SJSA1 (cell line): ENCODE measurements at regions not wholly inside any gene's neighbourhood (a gene's known extent, or its start where the extent isn't known, plus 50 kb on each side); places are given as distances from the start of the nearest gene placed in this dataset.
"Not testable (repeated sequence)": the region's sequence is repeated elsewhere in the genome, so short reads cannot be mapped to it uniquely, and the experiment has no call there.

Experiments used
- DNase-seq, 2 experiments: peaks; one replicate each; pipeline ENCODE4 v3.0.0-alpha.2; 2015 to 2020; ENCODE audit warnings: low spot score in 2 of 2, low read depth in 1 of 2
- H3K27ac ChIP-seq: fragments of 250-450 bp; sonication (Bioruptor Pico); 2 replicates; pipeline ENCODE4 v1.5.1; 2020; ENCODE audit warnings: mild to moderate bottlenecking, moderate library complexity
- H3K27me3 ChIP-seq: fragments of 250-450 bp; sonication (Bioruptor Pico); replicated peaks from 2 replicates; pipeline ENCODE4 v1.5.1; 2020; ENCODE audit warnings: mild to moderate bottlenecking, moderate library complexity
- H3K36me3 ChIP-seq: fragments of 250-450 bp; sonication (Bioruptor Pico); 2 replicates; pipeline ENCODE4 v1.5.1; 2020; ENCODE audit warnings: mild to moderate bottlenecking
- H3K4me1 ChIP-seq: fragments of 250-450 bp; sonication (Bioruptor Pico); replicated peaks from 2 replicates; pipeline ENCODE4 v1.6.1; 2021; ENCODE audit warnings: mild to moderate bottlenecking
- H3K4me3 ChIP-seq: fragments of 250-450 bp; sonication (Bioruptor Pico); 2 replicates; pipeline ENCODE4 v1.5.1; 2020; ENCODE audit warnings: mild to moderate bottlenecking
- H3K9me3 ChIP-seq: fragments of 250-450 bp; sonication (Bioruptor Pico); replicated peaks from 2 replicates; pipeline ENCODE4 v1.5.1; 2020; ENCODE audit warnings: mild to moderate bottlenecking

- Histone ChIP-seq H3K4me1 (peaks cover 28% of the 10 kb centered on the region), H3K9me3 (no peaks in the 10 kb centered on the region), H3K36me3 (no peaks in the 10 kb centered on the region), H3K27me3 (no peaks in the 10 kb centered on the region), H3K4me3 (no peak overlapping the region), H3K27ac (no peak overlapping the region)
- DNase-seq: no peak
Observed at GRCh38 chr1:101365878-101366277, 129.1 kb downstream of the S1PR1 start.

- no peak for DNase-seq
- H3K9me3 ChIP-seq: no peaks in the 10 kb centered on the region
- H3K4me1 ChIP-seq: peaks cover 34% of the 10 kb centered on the region
- H3K27ac ChIP-seq: no peak overlapping the region
- no peaks in the 10 kb centered on the region for H3K27me3 ChIP-seq
- no peaks in the 10 kb centered on the region for H3K36me3 ChIP-seq
- no peak overlapping the region for H3K4me3 ChIP-seq
Observed at GRCh38 chr1:101366513-101367215, 129.8 kb downstream of the S1PR1 start.

DNA sequence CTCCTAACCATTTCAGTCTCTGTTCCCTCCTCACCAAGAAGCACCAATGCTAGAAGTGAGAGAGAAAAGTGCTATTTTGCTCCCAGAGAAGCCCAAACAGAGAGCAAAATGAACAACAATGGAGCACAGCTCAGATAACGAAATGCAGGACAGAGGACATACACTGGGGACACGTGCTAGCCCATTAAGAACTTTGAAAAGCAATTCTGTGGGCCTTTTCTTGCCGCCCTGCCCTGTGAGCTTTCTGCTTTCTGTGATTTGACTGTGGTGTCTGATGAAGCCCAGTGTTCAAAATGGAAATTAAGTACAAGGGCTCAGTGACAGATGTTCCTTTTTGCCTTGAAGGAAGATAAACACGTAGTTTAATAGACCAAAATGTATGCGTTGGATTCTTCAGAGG lies 130.8 kb downstream of the S1PR1 start:
- H3K27ac ChIP-seq: no peak overlapping the region
- H3K36me3 ChIP-seq: no peaks in the 10 kb centered on the region
- H3K4me3 ChIP-seq: no peak overlapping the region
- DNase-seq: no peak
- H3K9me3 ChIP-seq: no peaks in the 10 kb centered on the region
- H3K4me1 ChIP-seq: peaks cover 34% of the 10 kb centered on the region
- no peaks in the 10 kb centered on the region for H3K27me3 ChIP-seq

- Histone ChIP-seq H3K27me3 (no peaks in the 10 kb centered on the region), H3K27ac (no peak overlapping the region), H3K4me1 (peaks cover 22% of the 10 kb centered on the region), H3K9me3 (no peaks in the 10 kb centered on the region), H3K4me3 (no peak overlapping the region), H3K36me3 (no peaks in the 10 kb centered on the region)
- no peak for DNase-seq
Observed at GRCh38 chr1:101370488-101370887, 133.7 kb downstream of the S1PR1 start.

DNA sequence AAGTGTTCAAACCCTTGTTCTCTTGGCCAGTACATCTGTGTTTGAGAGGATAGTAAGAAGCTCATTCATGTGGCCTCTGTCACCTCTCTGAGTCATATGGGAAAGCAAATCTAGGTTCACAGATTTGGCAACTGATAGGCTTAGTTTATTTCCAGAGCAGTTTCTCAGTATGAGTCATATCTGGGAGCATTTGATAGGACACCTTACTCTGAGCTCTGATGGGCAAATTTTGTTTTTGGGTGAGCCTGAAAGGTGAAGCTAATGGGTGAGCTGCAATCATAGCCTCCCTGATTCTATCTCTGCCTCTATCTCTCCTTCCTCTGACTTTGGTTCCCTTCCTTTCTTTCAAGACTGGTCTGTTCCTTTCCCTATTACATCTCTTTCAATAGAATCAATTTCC lies 134.4 kb downstream of the S1PR1 start:
- peak in 1 of 2 experiments; percentile 7 for DNase-seq
- Histone ChIP-seq H3K27ac (no peak overlapping the region), H3K4me1 (peaks cover 17% of the 10 kb centered on the region), H3K36me3 (no peaks in the 10 kb centered on the region), H3K27me3 (no peaks in the 10 kb centered on the region), H3K4me3 (no peak overlapping the region), H3K9me3 (no peaks in the 10 kb centered on the region)

DNA sequence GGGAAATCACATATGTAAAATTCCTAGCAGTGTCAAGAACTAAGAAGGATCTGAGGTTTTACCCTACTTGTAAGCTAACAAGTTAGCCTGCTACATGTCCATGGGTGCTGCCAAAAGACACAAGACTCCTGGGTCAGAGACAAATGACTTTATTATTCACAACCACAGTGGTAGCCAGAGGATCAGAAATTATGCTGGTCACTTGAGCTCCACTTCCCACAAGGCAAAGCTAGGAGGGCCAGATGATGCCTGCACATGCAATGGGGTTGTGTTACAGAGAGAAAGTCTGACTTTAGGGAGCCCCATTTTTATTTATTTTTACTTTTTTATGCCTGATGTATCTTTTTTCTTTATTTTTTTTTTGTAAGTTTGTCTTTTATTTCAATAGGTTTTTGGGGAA lies 136.8 kb downstream of the S1PR1 start:
- no peaks in the 10 kb centered on the region for H3K27me3 ChIP-seq
- no peaks in the 10 kb centered on the region for H3K9me3 ChIP-seq
- no peaks in the 10 kb centered on the region for H3K36me3 ChIP-seq
- H3K4me3 ChIP-seq: no peak overlapping the region
- DNase-seq: no peak
- H3K4me1 ChIP-seq: peaks cover 7% of the 10 kb centered on the region; the same call in 1 of the 2 replicates
- H3K27ac ChIP-seq: no peak overlapping the region

- not testable (repeated sequence) for DNase-seq, H3K27ac ChIP-seq, H3K4me1 ChIP-seq, H3K4me3 ChIP-seq, H3K27me3 ChIP-seq, H3K9me3 ChIP-seq, H3K36me3 ChIP-seq
Observed at GRCh38 chr1:101375448-101375847, 138.6 kb downstream of the S1PR1 start.

GRCh38 chr1:101376121-101377083 lies 139.6 kb downstream of the S1PR1 start:
- DNase-seq: no peak
- Histone ChIP-seq H3K27me3 (no peaks in the 10 kb centered on the region; the same call in 1 of the 2 replicates), H3K4me3 (no peak overlapping the region), H3K36me3 (no peaks in the 10 kb centered on the region), H3K9me3 (no peaks in the 10 kb centered on the region), H3K4me1 (peaks cover 1% of the 10 kb centered on the region; the same call in 1 of the 2 replicates), H3K27ac (no peak overlapping the region)

- DNase-seq: no peak
- no peaks in the 10 kb centered on the region; the same call in 1 of the 2 replicates for H3K27me3 ChIP-seq
- no peaks in the 10 kb centered on the region for H3K9me3 ChIP-seq
- H3K4me1 ChIP-seq: no peaks in the 10 kb centered on the region
- no peak overlapping the region for H3K4me3 ChIP-seq
- H3K27ac ChIP-seq: no peak overlapping the region
- H3K36me3 ChIP-seq: no peaks in the 10 kb centered on the region
Observed at GRCh38 chr1:101377084-101377835, 140.4 kb downstream of the S1PR1 start.

DNA sequence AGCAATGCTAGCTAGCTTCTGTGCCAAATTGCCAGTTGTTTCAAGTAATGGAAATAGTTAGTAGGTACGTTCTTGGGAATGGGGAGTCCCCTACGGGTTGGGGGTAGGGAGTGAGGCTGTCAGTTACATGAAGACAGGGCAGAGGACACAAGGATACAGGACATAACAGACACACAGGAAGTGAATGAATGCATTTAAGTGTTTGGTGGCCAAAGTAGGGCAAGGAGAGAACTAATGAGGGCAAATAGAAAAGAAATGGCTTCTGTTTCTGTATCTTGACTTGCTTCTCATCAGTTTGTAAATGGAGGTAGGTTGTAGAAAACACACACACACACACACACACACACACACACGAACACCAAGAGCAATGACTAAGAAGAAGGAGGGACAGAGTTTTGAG lies 142.2 kb downstream of the S1PR1 start:
- Histone ChIP-seq H3K27me3 (no peaks in the 10 kb centered on the region; the same call in 1 of the 2 replicates), H3K27ac (no peak overlapping the region)

DNA sequence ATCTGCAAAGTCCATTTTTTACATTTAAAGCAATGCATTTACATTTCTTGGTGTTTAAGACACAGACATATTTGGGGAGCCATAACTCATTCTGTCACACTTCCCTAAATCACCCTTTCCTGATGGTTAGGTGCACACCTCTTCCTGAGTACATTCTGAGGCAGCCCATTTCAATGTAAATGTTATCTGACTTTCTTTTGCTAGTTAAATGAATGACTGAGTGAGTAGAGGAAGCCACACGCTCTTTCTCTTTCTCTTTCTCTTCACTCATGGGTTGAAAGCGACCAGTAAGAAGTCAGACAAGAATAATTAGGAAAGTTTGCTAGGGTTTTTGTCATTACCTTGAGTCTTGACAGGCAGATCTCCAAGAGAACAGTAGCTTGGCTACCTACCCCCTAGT lies 143.1 kb downstream of the S1PR1 start:
- DNase-seq: no peak
- Histone ChIP-seq H3K27me3 (no peaks in the 10 kb centered on the region; the same call in 1 of the 2 replicates), H3K36me3 (no peaks in the 10 kb centered on the region), H3K27ac (no peak overlapping the region), H3K9me3 (no peaks in the 10 kb centered on the region), H3K4me1 (no peaks in the 10 kb centered on the region), H3K4me3 (no peak overlapping the region)

More for the DNA sequence above, 142.2 kb downstream of the S1PR1 start:
- Histone ChIP-seq H3K9me3 (no peaks in the 10 kb centered on the region), H3K4me1 (no peaks in the 10 kb centered on the region), H3K36me3 (no peaks in the 10 kb centered on the region), H3K4me3 (no peak overlapping the region)
- no peak for DNase-seq

DNA sequence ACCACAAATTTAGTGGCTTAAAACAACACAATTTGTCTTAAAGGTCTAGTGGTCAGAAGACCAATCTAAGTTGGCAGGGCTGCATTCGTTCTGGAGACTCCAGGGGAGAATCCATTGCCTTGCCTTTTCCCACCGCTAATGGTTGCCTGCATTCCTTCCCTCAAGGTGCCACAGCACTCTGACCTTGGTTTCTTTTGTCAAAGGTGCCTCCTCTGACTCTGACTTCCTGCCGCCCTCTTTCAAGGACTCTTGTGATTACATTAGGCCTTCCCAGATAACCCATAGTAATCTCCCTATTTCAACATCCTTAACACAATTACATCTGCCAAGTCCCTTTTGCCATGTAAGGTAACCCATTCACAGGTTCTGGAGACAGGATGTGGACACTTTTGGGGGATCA lies 145.3 kb downstream of the S1PR1 start:
- no peaks in the 10 kb centered on the region for H3K9me3 ChIP-seq
- H3K4me3 ChIP-seq: no peak overlapping the region
- H3K36me3 ChIP-seq: no peaks in the 10 kb centered on the region
- DNase-seq: no peak
- H3K4me1 ChIP-seq: no peaks in the 10 kb centered on the region
- H3K27me3 ChIP-seq: no peaks in the 10 kb centered on the region; the same call in 1 of the 2 replicates
- no peak overlapping the region for H3K27ac ChIP-seq

GRCh38 chr1:101388904-101389546 lies 152.2 kb downstream of the S1PR1 start:
- Histone ChIP-seq H3K4me3 (no peak overlapping the region), H3K9me3 (no peaks in the 10 kb centered on the region), H3K27ac (no peak overlapping the region), H3K27me3 (no peaks in the 10 kb centered on the region; the same call in 1 of the 2 replicates), H3K4me1 (no peaks in the 10 kb centered on the region), H3K36me3 (no peaks in the 10 kb centered on the region)
- DNase-seq: no peak
